ENCODE measurements at regions not wholly inside any gene's neighbourhood (a gene's known extent, or its start where the extent isn't known, plus 50 kb on each side); places are given as distances from the start of the nearest gene placed in this dataset.

DNA sequence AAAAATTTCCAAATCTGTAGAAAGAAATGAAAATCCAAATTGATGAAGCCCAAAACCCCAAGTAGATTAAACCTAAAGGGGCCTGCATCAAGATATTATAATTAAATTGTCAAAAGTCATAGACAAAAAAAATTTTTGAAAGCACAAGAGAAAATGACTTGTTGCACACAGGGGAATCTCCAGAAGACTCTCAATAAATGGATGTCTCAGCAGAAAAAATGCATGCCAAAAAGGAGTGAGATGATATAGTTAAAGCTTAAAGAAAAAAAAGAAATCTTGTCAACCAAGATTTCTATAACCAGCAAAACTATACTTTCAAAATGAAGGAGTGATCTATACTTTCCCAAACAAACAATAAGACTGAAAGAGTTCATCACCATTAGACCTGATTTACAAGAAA lies 393.2 kb upstream of the SPAG17 start:
- Histone ChIP-seq H3K9me3 (ENCODE audit: insufficient read depth, low read length, severe bottlenecking) (no peaks in the 10 kb centered on the region), H3K27me3 (ENCODE audit: insufficient read depth, low read length, poor library complexity) (no peaks in the 10 kb centered on the region), H3K4me1 (ENCODE audit: insufficient read depth, low read length) (no peaks in the 10 kb centered on the region), H3K9ac (ENCODE audit: low read depth, low read length) (no peak overlapping the region), H3K4me3 (ENCODE audit: low read depth in 1 of 2, low read length in 2 of 2) (no peak overlapping the region), H4K20me1 (ENCODE audit: insufficient read depth, low read length) (no peaks in the 10 kb centered on the region), H3K36me3 (ENCODE audit: insufficient read depth, low read length) (no peaks in the 10 kb centered on the region), H3K4me2 (ENCODE audit: insufficient read depth, low read length) (no peak overlapping the region), H2AFZ (ENCODE audit: low read depth, low read length) (no peak overlapping the region), H3K79me2 (ENCODE audit: insufficient read depth, low read length) (no peaks in the 10 kb centered on the region), H3K27ac (ENCODE audit: low read length) (no peak overlapping the region)
- TF ChIP-seq, protein P1, sequence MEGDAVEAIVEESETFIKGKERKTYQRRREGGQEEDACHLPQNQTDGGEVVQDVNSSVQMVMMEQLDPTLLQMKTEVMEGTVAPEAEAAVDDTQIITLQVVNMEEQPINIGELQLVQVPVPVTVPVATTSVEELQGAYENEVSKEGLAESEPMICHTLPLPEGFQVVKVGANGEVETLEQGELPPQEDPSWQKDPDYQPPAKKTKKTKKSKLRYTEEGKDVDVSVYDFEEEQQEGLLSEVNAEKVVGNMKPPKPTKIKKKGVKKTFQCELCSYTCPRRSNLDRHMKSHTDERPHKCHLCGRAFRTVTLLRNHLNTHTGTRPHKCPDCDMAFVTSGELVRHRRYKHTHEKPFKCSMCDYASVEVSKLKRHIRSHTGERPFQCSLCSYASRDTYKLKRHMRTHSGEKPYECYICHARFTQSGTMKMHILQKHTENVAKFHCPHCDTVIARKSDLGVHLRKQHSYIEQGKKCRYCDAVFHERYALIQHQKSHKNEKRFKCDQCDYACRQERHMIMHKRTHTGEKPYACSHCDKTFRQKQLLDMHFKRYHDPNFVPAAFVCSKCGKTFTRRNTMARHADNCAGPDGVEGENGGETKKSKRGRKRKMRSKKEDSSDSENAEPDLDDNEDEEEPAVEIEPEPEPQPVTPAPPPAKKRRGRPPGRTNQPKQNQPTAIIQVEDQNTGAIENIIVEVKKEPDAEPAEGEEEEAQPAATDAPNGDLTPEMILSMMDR (IDR thresholded peaks at IDR 0.05; ENCODE audit: borderline replicate concordance, extremely low read depth, low read length, poor library complexity, severe bottlenecking) = no peak
- no peak for TF ChIP-seq EZH2 (IDR thresholded peaks at IDR 0.05; ENCODE audit: borderline replicate concordance, low read depth, low read length, severe bottlenecking)
- no peak for DNase-seq
- no peak for ATAC-seq (ENCODE audit: insufficient read depth, low read depth)

DNA sequence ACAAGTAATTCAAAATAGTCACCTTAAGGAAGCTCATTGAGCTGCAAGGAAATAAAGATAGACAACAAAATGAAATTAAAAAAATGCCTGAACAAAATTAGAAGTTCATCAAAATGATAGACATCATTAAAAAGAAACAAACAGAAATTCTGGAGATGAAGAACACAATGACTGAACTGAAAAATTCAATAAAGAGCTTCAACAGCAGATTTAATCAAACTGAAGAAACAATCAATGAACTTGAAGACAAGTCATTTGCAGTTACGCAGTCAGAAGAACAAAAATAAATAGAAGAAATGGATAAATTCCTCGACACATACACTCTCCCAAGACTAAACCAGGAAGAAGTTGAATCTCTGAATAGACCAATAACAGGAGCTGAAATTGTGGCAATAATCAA lies 390.0 kb upstream of the SPAG17 start:
- Histone ChIP-seq H3K4me2 (ENCODE audit: insufficient read depth, low read length) (no peak overlapping the region), H3K9ac (ENCODE audit: low read depth, low read length) (no peak overlapping the region), H3K4me1 (ENCODE audit: insufficient read depth, low read length) (no peaks in the 10 kb centered on the region), H3K27me3 (ENCODE audit: insufficient read depth, low read length, poor library complexity) (no peaks in the 10 kb centered on the region), H3K27ac (ENCODE audit: low read length) (no peak overlapping the region), H3K79me2 (ENCODE audit: insufficient read depth, low read length) (no peaks in the 10 kb centered on the region), H3K9me3 (ENCODE audit: insufficient read depth, low read length, severe bottlenecking) (no peaks in the 10 kb centered on the region), H3K36me3 (ENCODE audit: insufficient read depth, low read length) (no peaks in the 10 kb centered on the region), H4K20me1 (ENCODE audit: insufficient read depth, low read length) (no peaks in the 10 kb centered on the region), H3K4me3 (ENCODE audit: low read depth in 1 of 2, low read length in 2 of 2) (no peak overlapping the region), H2AFZ (ENCODE audit: low read depth, low read length) (no peak overlapping the region)
- no peak for DNase-seq
- no peak for ATAC-seq (ENCODE audit: insufficient read depth, low read depth)
- TF ChIP-seq, protein P1 (IDR thresholded peaks at IDR 0.05; ENCODE audit: borderline replicate concordance, extremely low read depth, low read length, poor library complexity, severe bottlenecking) = no peak
- TF ChIP-seq EZH2 (IDR thresholded peaks at IDR 0.05; ENCODE audit: borderline replicate concordance, low read depth, low read length, severe bottlenecking) = no peak

DNA sequence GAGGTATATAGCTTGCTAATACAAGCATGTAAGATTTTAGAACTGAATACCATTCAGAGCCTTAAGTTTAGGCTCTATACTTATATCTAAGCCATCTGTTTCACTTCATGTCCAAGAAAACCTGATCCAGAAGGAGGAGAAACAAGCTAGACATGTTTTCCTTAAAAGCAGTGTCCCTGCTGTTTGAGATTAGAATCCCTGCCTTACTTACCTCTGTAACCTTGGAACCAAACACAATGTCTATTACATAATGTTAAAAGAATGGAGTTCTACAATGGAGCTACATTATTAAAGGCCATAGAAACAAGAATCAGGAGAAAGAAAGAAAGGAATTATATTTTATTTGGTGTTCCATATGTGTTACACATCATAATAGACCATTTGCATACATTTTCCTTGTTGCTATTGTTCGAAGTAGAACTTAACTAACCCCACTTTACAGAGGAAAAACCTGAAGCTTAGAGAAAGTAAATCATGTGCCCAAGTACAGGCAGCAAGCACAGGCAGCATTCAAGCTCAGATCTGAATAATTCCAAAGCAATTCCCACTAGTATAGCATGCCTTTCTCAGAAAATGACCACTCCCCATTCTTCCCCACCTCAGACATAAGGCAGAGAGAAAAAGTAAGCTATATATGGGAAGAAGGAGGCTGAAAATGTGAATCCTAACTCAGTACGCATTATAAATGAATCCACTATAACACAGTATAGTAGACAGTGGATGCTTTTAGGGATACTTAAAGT lies 380.1 kb upstream of the SPAG17 start:
- TF ChIP-seq EZH2 (IDR thresholded peaks at IDR 0.05; ENCODE audit: borderline replicate concordance, low read depth, low read length, severe bottlenecking) = no peak
- TF ChIP-seq, protein P1 (IDR thresholded peaks at IDR 0.05; ENCODE audit: borderline replicate concordance, extremely low read depth, low read length, poor library complexity, severe bottlenecking) = no peak
- no peaks in the 10 kb centered on the region for H3K79me2 ChIP-seq (ENCODE audit: insufficient read depth, low read length)
- no peak overlapping the region for H3K4me2 ChIP-seq (ENCODE audit: insufficient read depth, low read length)
- H3K9me3 ChIP-seq (ENCODE audit: insufficient read depth, low read length, severe bottlenecking) = no peaks in the 10 kb centered on the region
- H3K27me3 ChIP-seq (ENCODE audit: insufficient read depth, low read length, poor library complexity) = peaks cover 3% of the 10 kb centered on the region
- no peak overlapping the region for H3K9ac ChIP-seq (ENCODE audit: low read depth, low read length)
- no peaks in the 10 kb centered on the region for H3K4me1 ChIP-seq (ENCODE audit: insufficient read depth, low read length)
- H4K20me1 ChIP-seq (ENCODE audit: insufficient read depth, low read length) = no peaks in the 10 kb centered on the region
- DNase-seq (no peak), ATAC-seq (ENCODE audit: insufficient read depth, low read depth) (no peak)
- no peaks in the 10 kb centered on the region for H3K36me3 ChIP-seq (ENCODE audit: insufficient read depth, low read length)
- no peak overlapping the region for H2AFZ ChIP-seq (ENCODE audit: low read depth, low read length)
- no peak overlapping the region for H3K27ac ChIP-seq (ENCODE audit: low read length)
- no peak overlapping the region for H3K4me3 ChIP-seq (ENCODE audit: low read depth in 1 of 2, low read length in 2 of 2)

Data from DND-41 (cell line).